PC-3 (cell line): ENCODE measurements at regions not wholly inside any gene's neighbourhood (a gene's known extent, or its start where the extent isn't known, plus 50 kb on each side); places are given as distances from the start of the nearest gene placed in this dataset.

Source experiments
- CTCF ChIP-seq: fragments of 300-600 bp; sonication (generic); conservative IDR thresholded peaks from 2 replicates; pipeline ENCODE4 v1.5.1; 2017; ENCODE audit warnings: antibody characterized with exemption, low read depth, mild to moderate bottlenecking, low read length
- EZH2phosphoT487 ChIP-seq: fragments of 300-600 bp; sonication (generic); IDR thresholded peaks from 2 replicates; pipeline ENCODE4 v1.6.1; 2018; ENCODE audit warnings: mild to moderate bottlenecking, antibody characterized with exemption, low read length, borderline replicate concordance

DNA sequence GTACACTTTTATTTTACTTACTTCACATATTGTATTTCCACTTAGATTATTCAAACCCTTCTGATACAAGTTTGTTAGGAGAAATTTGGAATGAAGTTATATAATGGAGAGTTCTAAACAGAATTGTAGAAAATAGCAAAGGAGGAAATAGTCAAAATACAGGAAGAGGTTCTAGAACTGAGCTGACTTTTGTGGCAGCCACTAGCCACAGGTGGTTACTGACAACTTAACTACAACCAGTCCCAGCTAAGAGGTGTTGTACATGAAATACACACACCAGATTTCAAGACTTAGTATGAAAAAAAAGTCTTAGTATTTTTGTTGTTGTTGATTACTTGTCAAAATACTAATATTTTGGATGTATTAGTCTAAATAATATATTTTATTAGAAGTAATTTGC is 727.4 kb upstream of the CITED2 start:
- TF ChIP-seq CTCF (no peak), EZH2phosphoT487 (no peak)
